CD14-positive monocyte (primary cell): ENCODE measurements at regions not wholly inside any gene's neighbourhood (a gene's known extent, or its start where the extent isn't known, plus 50 kb on each side); places are given as distances from the start of the nearest gene placed in this dataset.

ENCODE experiments used
- DNase-seq, 3 donors: peaks; one replicate each; pipeline ENCODE4 v3.0.0-alpha.2; 2011 to 2022
- H2AFZ ChIP-seq: 2 replicates; pipeline ENCODE4 v1.6.0; 2012; ENCODE audit warnings: mild to moderate bottlenecking, low read depth, low read length, inconsistent platforms; ENCODE audit not compliant: insufficient read depth, poor library complexity, severe bottlenecking
- H3K27ac ChIP-seq, 2 donors: 1 replicate in 1 of 2; 2 replicates in 1 of 2; pipeline ENCODE4 v1.5.1; 2012 to 2013; ENCODE audit warnings: low read length in 2 of 2, control low read depth in 1 of 2, inconsistent platforms in 1 of 2, low read depth in 1 of 2, mild to moderate bottlenecking in 1 of 2
- H3K27me3 ChIP-seq, 2 donors: one replicate each; pipeline versions ENCODE4 v1.6.0 to v1.6.1; 2011 to 2013; ENCODE audit warnings: low read length in 2 of 2; ENCODE audit not compliant: control insufficient read depth in 2 of 2, insufficient read depth in 2 of 2
- H3K36me3 ChIP-seq, 2 donors: replicated peaks in 1 of 2; 1 replicate in 1 of 2; 2 replicates in 1 of 2; pipeline versions ENCODE4 v1.5.1 to v1.6.1; 2012 to 2013; ENCODE audit warnings: low read length in 2 of 2, control low read depth in 1 of 2, inconsistent platforms in 1 of 2, mild to moderate bottlenecking in 1 of 2; ENCODE audit not compliant: insufficient read depth in 2 of 2, control insufficient read depth in 1 of 2
- H3K4me1 ChIP-seq, 2 donors: 1 replicate in 1 of 2; 2 replicates in 1 of 2; pipeline versions ENCODE4 v1.5.1 to v1.6.1; 2012 to 2013; ENCODE audit warnings: low read length in 2 of 2, control low read depth in 1 of 2, inconsistent platforms in 1 of 2, mild to moderate bottlenecking in 1 of 2, moderate library complexity in 1 of 2; ENCODE audit not compliant: insufficient read depth in 2 of 2, control insufficient read depth in 1 of 2
- H3K4me2 ChIP-seq: replicated peaks from 2 replicates; pipeline ENCODE3; 2012; ENCODE audit warnings: low read length, moderate library complexity, mild to moderate bottlenecking; ENCODE audit not compliant: poor library complexity, severe bottlenecking; ENCODE audit errors: extremely low read depth
- H3K4me3 ChIP-seq, 3 experiments: fragments of 200-600 bp in 1 of 3; sonication (generic) in 1 of 3; replicated peaks in 1 of 3; 1 replicate in 2 of 3; 2 replicates in 1 of 3; pipeline ENCODE4 v1.5.1; 2011 to 2013; ENCODE audit warnings: low read length in 3 of 3, mild to moderate bottlenecking in 3 of 3, control low read depth in 2 of 3, low read depth in 2 of 3, inconsistent platforms in 1 of 3, moderate library complexity in 1 of 3
- H3K79me2 ChIP-seq: 2 replicates; pipeline ENCODE4 v1.6.0; 2012; ENCODE audit warnings: mild to moderate bottlenecking, control low read depth, inconsistent platforms, low read length, moderate library complexity; ENCODE audit not compliant: insufficient read depth
- H3K9ac ChIP-seq: 2 replicates; pipeline ENCODE4 v1.6.0; 2017; ENCODE audit warnings: low read length, mild to moderate bottlenecking; ENCODE audit not compliant: insufficient read depth, poor library complexity, severe bottlenecking
- H3K9me3 ChIP-seq, 2 donors: replicated peaks in 1 of 2; 1 replicate in 1 of 2; 2 replicates in 1 of 2; pipeline versions ENCODE4 v1.5.1 to v1.6.1; 2012 to 2013; ENCODE audit warnings: low read length in 2 of 2, control low read depth in 1 of 2; ENCODE audit not compliant: control insufficient read depth in 1 of 2, insufficient read depth in 1 of 2
- H4K20me1 ChIP-seq: 2 replicates; pipeline ENCODE4 v1.6.0; 2012; ENCODE audit warnings: mild to moderate bottlenecking, low read length, control low read depth, moderate library complexity; ENCODE audit not compliant: insufficient read depth
- H3K27ac Mint-ChIP-seq, 7 donors: one replicate each; pipeline ENCODE4 v1.8.0; 2020; ENCODE audit warnings: mild to moderate bottlenecking in 7 of 7, mixed read lengths in 7 of 7, moderate library complexity in 6 of 7, inconsistent platforms in 2 of 7
- H3K27me3 Mint-ChIP-seq, 3 donors: one replicate each; pipeline ENCODE4 v1.8.0; 2021 to 2022; ENCODE audit warnings: low read depth in 3 of 3, mild to moderate bottlenecking in 3 of 3, mixed read lengths in 3 of 3, moderate library complexity in 3 of 3, inconsistent platforms in 1 of 3
- H3K36me3 Mint-ChIP-seq, 2 donors: one replicate each; pipeline ENCODE4 v1.8.0; 2020; ENCODE audit warnings: mixed read lengths in 2 of 2, inconsistent platforms in 1 of 2, mild to moderate bottlenecking in 1 of 2
- H3K4me1 Mint-ChIP-seq: one replicate; pipeline ENCODE4 v1.8.0; 2020; ENCODE audit warnings: mild to moderate bottlenecking, mixed read lengths
- H3K4me3 Mint-ChIP-seq, 2 donors: one replicate each; pipeline ENCODE4 v1.8.0; 2020; ENCODE audit warnings: mild to moderate bottlenecking in 2 of 2, mixed read lengths in 2 of 2, moderate library complexity in 1 of 2
- H3K9me3 Mint-ChIP-seq, 7 donors: one replicate each; pipeline ENCODE4 v1.8.0; 2020 to 2022; ENCODE audit warnings: mixed read lengths in 7 of 7, mild to moderate bottlenecking in 6 of 7, moderate library complexity in 6 of 7, inconsistent platforms in 2 of 7
- WGBS: methylation state at CpG from one replicate; pipeline ENCODE4 v1.1.5; 2013; ENCODE audit warnings: missing lambda C conversion rate; ENCODE audit not compliant: insufficient coverage; 5-methylcytosine and 5-hydroxymethylcytosine counted together
- intact Hi-C, 2 donors: fragments of 100-400 bp; cut with micrococcal nuclease; formaldehyde crosslinking; loops; one replicate each; pipeline versions ENCODE4 v1.15.0 to v1.15.1; 2023
- TF ChIP-seq, protein P1 (sequence below): fragments of 200-600 bp; IDR thresholded peaks from one replicate; pipeline ENCODE4 v1.8.0; 2022; ENCODE audit warnings: antibody characterized with exemption, mild to moderate bottlenecking

DNA sequence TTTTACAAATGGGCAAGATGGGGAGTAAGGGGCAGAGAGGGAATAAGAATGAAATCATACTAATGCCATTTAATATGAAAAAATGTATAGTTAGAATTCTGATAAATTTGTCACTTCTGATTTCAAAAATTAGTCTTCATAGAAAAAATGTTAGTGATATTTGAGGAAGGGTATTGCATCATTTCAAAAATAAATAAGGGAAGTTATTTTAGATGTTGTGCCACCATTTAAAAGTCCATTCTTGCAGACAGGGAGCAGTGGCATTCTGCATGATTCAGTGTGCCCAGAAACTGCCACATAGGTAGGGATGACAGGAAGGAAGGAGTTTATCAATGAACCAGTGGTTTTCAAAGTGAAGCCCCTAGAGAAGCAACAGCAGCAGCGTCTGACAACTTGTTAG, 674.6 kb downstream of the EPM2A start:
- Histone ChIP-seq H3K4me3 (no peak overlapping the region), H2AFZ (no peak overlapping the region), H3K4me1 (peaks cover 0 to 4% of the 10 kb centered on the region in 2 donors), H4K20me1 (no peaks in the 10 kb centered on the region), H3K27ac (no peak overlapping the region), H3K27me3 (no peaks in the 10 kb centered on the region), H3K4me2 (no peak overlapping the region), H3K9ac (no peak overlapping the region), H3K9me3 (no peaks in the 10 kb centered on the region), H3K36me3 (no peaks in the 10 kb centered on the region), H3K79me2 (no peaks in the 10 kb centered on the region)
- Mint-ChIP-seq H3K4me1 (peaks cover 6% of the 10 kb centered on the region), H3K9me3 (peaks cover 0 to 14% (median 0%) of the 10 kb centered on the region in 7 donors), H3K4me3 (no peak overlapping the region), H3K36me3 (no peaks in the 10 kb centered on the region), H3K27me3 (peaks cover 0 to 3% (median 1%) of the 10 kb centered on the region in 3 donors), H3K27ac (peak overlapping the region in 2 of 7 donors; percentile 36 to 53)
- peak in 1 of 3 donors; percentile 49 for DNase-seq
- intact Hi-C loops: no loop called here
- TF ChIP-seq, protein P1, sequence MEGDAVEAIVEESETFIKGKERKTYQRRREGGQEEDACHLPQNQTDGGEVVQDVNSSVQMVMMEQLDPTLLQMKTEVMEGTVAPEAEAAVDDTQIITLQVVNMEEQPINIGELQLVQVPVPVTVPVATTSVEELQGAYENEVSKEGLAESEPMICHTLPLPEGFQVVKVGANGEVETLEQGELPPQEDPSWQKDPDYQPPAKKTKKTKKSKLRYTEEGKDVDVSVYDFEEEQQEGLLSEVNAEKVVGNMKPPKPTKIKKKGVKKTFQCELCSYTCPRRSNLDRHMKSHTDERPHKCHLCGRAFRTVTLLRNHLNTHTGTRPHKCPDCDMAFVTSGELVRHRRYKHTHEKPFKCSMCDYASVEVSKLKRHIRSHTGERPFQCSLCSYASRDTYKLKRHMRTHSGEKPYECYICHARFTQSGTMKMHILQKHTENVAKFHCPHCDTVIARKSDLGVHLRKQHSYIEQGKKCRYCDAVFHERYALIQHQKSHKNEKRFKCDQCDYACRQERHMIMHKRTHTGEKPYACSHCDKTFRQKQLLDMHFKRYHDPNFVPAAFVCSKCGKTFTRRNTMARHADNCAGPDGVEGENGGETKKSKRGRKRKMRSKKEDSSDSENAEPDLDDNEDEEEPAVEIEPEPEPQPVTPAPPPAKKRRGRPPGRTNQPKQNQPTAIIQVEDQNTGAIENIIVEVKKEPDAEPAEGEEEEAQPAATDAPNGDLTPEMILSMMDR: no peak
- WGBS: no CpG with 5 or more reads among the region's 1 CpG

DNA sequence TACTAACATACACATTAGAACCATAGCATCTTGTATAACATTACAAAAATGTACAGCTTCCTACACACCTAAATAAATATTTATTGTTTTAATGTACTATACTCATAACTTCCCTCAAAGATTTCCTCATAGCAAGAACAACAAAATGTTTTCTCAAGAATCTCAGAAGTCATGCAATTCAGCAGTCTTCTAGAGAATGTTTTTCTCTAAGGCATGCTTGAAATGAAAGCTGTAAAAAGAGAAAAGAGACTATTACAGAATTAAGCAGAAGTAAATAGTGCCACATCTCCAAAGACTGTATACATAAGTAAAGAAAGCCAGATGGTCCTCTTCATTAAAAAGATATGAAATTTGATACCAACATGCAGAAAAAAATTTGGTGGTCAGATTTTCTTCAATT, 672.2 kb downstream of the EPM2A start:
- Histone ChIP-seq H3K27me3 (no peaks in the 10 kb centered on the region), H3K4me3 (no peak overlapping the region), H3K36me3 (no peaks in the 10 kb centered on the region), H3K9me3 (no peaks in the 10 kb centered on the region), H3K4me2 (no peak overlapping the region), H2AFZ (no peak overlapping the region), H3K9ac (no peak overlapping the region), H4K20me1 (no peaks in the 10 kb centered on the region), H3K4me1 (no peaks in the 10 kb centered on the region), H3K27ac (no peak overlapping the region), H3K79me2 (no peaks in the 10 kb centered on the region)
- Mint-ChIP-seq H3K27ac (no peak overlapping the region), H3K4me1 (peaks cover 6% of the 10 kb centered on the region), H3K4me3 (no peak overlapping the region), H3K9me3 (peaks cover 0 to 10% (median 0%) of the 10 kb centered on the region in 7 donors), H3K36me3 (no peaks in the 10 kb centered on the region), H3K27me3 (peaks cover 0 to 5% (median 1%) of the 10 kb centered on the region in 3 donors)
- TF ChIP-seq, protein P1: no peak
- no peak for DNase-seq
- intact Hi-C loops: no loop called here
